ENCODE measurements at regions not wholly inside any gene's neighbourhood (a gene's known extent, or its start where the extent isn't known, plus 50 kb on each side); places are given as distances from the start of the nearest gene placed in this dataset.

GRCh38 chr2:12114816-12115215, 368.4 kb downstream of the LPIN1 start:
- no peak for DNase-seq (ENCODE audit: low read depth)
- TF ChIP-seq, protein P1, sequence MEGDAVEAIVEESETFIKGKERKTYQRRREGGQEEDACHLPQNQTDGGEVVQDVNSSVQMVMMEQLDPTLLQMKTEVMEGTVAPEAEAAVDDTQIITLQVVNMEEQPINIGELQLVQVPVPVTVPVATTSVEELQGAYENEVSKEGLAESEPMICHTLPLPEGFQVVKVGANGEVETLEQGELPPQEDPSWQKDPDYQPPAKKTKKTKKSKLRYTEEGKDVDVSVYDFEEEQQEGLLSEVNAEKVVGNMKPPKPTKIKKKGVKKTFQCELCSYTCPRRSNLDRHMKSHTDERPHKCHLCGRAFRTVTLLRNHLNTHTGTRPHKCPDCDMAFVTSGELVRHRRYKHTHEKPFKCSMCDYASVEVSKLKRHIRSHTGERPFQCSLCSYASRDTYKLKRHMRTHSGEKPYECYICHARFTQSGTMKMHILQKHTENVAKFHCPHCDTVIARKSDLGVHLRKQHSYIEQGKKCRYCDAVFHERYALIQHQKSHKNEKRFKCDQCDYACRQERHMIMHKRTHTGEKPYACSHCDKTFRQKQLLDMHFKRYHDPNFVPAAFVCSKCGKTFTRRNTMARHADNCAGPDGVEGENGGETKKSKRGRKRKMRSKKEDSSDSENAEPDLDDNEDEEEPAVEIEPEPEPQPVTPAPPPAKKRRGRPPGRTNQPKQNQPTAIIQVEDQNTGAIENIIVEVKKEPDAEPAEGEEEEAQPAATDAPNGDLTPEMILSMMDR (conservative IDR thresholded peaks at IDR 0.05; ENCODE audit: low read depth, low read length), result no peak
- no peak overlapping the region for H3K4me3 ChIP-seq (ENCODE audit: low read length)

- no peak overlapping the region for H3K4me3 ChIP-seq (ENCODE audit: low read length)
- no peak for DNase-seq (ENCODE audit: low read depth)
- TF ChIP-seq, protein P1 (conservative IDR thresholded peaks at IDR 0.05; ENCODE audit: low read depth, low read length), result no peak
Measured at GRCh38 chr2:12116228-12116750, 369.9 kb downstream of the LPIN1 start.

GRCh38 chr2:12119841-12120240, 373.4 kb downstream of the LPIN1 start:
- TF ChIP-seq, protein P1 (conservative IDR thresholded peaks at IDR 0.05; ENCODE audit: low read depth, low read length), result no peak
- no peak for DNase-seq (ENCODE audit: low read depth)
- H3K4me3 ChIP-seq (ENCODE audit: low read length), result no peak overlapping the region

GRCh38 chr2:12120281-12121150, 374.1 kb downstream of the LPIN1 start:
- no peak for DNase-seq (ENCODE audit: low read depth)
- no peak overlapping the region for H3K4me3 ChIP-seq (ENCODE audit: low read length)
- TF ChIP-seq, protein P1 (conservative IDR thresholded peaks at IDR 0.05; ENCODE audit: low read depth, low read length), result no peak

DNA sequence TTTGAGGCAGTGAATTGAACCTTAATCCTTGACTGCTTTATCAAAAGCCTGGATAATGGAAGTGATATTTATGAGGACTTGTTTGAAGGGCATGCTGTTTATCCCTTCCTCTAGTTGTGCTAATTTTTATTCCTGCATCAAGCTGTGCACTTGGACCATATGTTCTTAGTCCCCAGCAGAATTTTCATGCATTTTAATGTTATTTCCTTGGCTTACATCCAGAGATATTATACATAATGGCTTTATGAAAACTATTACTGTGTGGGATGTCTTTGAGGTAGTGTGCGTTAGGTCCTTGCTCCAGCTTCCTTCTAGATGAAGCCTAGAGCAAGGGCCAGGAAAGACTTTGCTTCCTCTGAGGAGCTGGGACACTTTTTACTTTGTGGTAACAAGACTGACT, 378.4 kb downstream of the LPIN1 start:
- TF ChIP-seq, protein P1 (conservative IDR thresholded peaks at IDR 0.05; ENCODE audit: low read depth, low read length), result no peak
- H3K4me3 ChIP-seq (ENCODE audit: low read length), result no peak overlapping the region
- DNase-seq (ENCODE audit: low read depth), result no peak

- DNase-seq (ENCODE audit: low read depth), result no peak
- no peak overlapping the region for H3K4me3 ChIP-seq (ENCODE audit: low read length)
- TF ChIP-seq, protein P1 (conservative IDR thresholded peaks at IDR 0.05; ENCODE audit: low read depth, low read length), result no peak
Measured at GRCh38 chr2:12126318-12126717, 379.9 kb downstream of the LPIN1 start.

- no peak overlapping the region for H3K4me3 ChIP-seq (ENCODE audit: low read length)
- DNase-seq (ENCODE audit: low read depth), result no peak
Measured at GRCh38 chr2:12127638-12128037, 381.2 kb downstream of the LPIN1 start.

More at GRCh38 chr2:12127638-12128037, 381.2 kb downstream of the LPIN1 start:
- TF ChIP-seq, protein P1 (conservative IDR thresholded peaks at IDR 0.05; ENCODE audit: low read depth, low read length), result no peak
